Trophoblast cell (in vitro differentiated cells and primary cell): ENCODE measurements at regions not wholly inside any gene's neighbourhood (a gene's known extent, or its start where the extent isn't known, plus 50 kb on each side); places are given as distances from the start of the nearest gene placed in this dataset.

Experiments used
- DNase-seq, 2 donors: peaks; one replicate each; pipeline ENCODE4 v3.0.0-alpha.2; 2016
- H2AFZ ChIP-seq: 2 replicates; pipeline ENCODE4 v1.6.1; 2013; ENCODE audit warnings: low read length, moderate library complexity, mild to moderate bottlenecking; ENCODE audit not compliant: insufficient read depth, poor library complexity
- H2AK5ac ChIP-seq: 2 replicates; pipeline ENCODE4 v1.6.1; 2013; ENCODE audit warnings: mild to moderate bottlenecking, low read length
- H2BK120ac ChIP-seq: 2 replicates; pipeline ENCODE4 v1.6.1; 2013; ENCODE audit warnings: low read length, mild to moderate bottlenecking, moderate library complexity; ENCODE audit not compliant: insufficient read depth, poor library complexity
- H2BK12ac ChIP-seq: 2 replicates; pipeline ENCODE4 v1.6.1; 2013; ENCODE audit warnings: mild to moderate bottlenecking, low read length, moderate library complexity
- H2BK5ac ChIP-seq: 2 replicates; pipeline ENCODE4 v1.6.1; 2013; ENCODE audit warnings: low read length, low read depth, moderate library complexity, mild to moderate bottlenecking; ENCODE audit not compliant: poor library complexity
- H3K14ac ChIP-seq: 2 replicates; pipeline ENCODE4 v1.6.1; 2013; ENCODE audit warnings: mild to moderate bottlenecking, low read length
- H3K18ac ChIP-seq: 2 replicates; pipeline ENCODE4 v1.6.1; 2013; ENCODE audit warnings: mild to moderate bottlenecking, low read length
- H3K23ac ChIP-seq: 2 replicates; pipeline ENCODE4 v1.6.1; 2013; ENCODE audit warnings: low read length
- H3K27ac ChIP-seq: 2 replicates; pipeline ENCODE4 v1.5.1; 2013; ENCODE audit warnings: low read depth, mild to moderate bottlenecking, inconsistent platforms, low read length, moderate library complexity
- H3K27me3 ChIP-seq: 2 replicates; pipeline ENCODE4 v1.6.1; 2013; ENCODE audit warnings: inconsistent platforms, mild to moderate bottlenecking, low read length, moderate library complexity; ENCODE audit not compliant: insufficient read depth
- H3K36me3 ChIP-seq, 2 experiments: 1 replicate in 1 of 2; 2 replicates in 1 of 2; pipeline ENCODE4 v1.6.1; 2013; ENCODE audit warnings: low read length in 2 of 2, mild to moderate bottlenecking in 2 of 2, moderate library complexity in 1 of 2; ENCODE audit not compliant: insufficient read depth in 2 of 2, control insufficient read depth in 1 of 2
- H3K4ac ChIP-seq: 2 replicates; pipeline ENCODE4 v1.6.1; 2013; ENCODE audit warnings: low read depth, mild to moderate bottlenecking, low read length, moderate library complexity
- H3K4me1 ChIP-seq, 2 experiments: 1 replicate in 1 of 2; 2 replicates in 1 of 2; pipeline ENCODE4 v1.6.1; 2013; ENCODE audit warnings: low read length in 2 of 2, mild to moderate bottlenecking in 2 of 2, moderate library complexity in 1 of 2; ENCODE audit not compliant: insufficient read depth in 2 of 2, control insufficient read depth in 1 of 2
- H3K4me2 ChIP-seq: 2 replicates; pipeline ENCODE4 v1.6.1; 2013; ENCODE audit warnings: inconsistent platforms, mild to moderate bottlenecking, low read length, moderate library complexity
- H3K4me3 ChIP-seq: 2 replicates; pipeline ENCODE4 v1.5.1; 2013; ENCODE audit warnings: mild to moderate bottlenecking, low read depth, low read length, inconsistent platforms
- H3K79me1 ChIP-seq: one replicate; pipeline ENCODE4 v1.6.1; 2013; ENCODE audit warnings: low read length
- H3K79me2 ChIP-seq: 2 replicates; pipeline ENCODE4 v1.6.1; 2013; ENCODE audit warnings: low read length, mild to moderate bottlenecking; ENCODE audit not compliant: control insufficient read depth, insufficient read depth, poor library complexity
- H3K9ac ChIP-seq: 2 replicates; pipeline ENCODE4 v1.6.1; 2013; ENCODE audit warnings: mild to moderate bottlenecking, low read length
- H3K9me3 ChIP-seq: 2 replicates; pipeline ENCODE4 v1.6.1; 2013; ENCODE audit warnings: low read depth, mild to moderate bottlenecking, control low read depth, inconsistent platforms, low read length; ENCODE audit not compliant: insufficient read depth
- H4K12ac ChIP-seq: 2 replicates; pipeline ENCODE4 v1.6.1; 2013; ENCODE audit warnings: low read depth, mild to moderate bottlenecking, low read length, moderate library complexity
- H4K8ac ChIP-seq: 2 replicates; pipeline ENCODE4 v1.6.1; 2013; ENCODE audit warnings: low read depth, mild to moderate bottlenecking, low read length, moderate library complexity
- H4K91ac ChIP-seq: one replicate; pipeline ENCODE4 v1.6.1; 2013; ENCODE audit warnings: low read depth, mild to moderate bottlenecking, low read length, moderate library complexity
- WGBS: extraction: QIAGEN DNeasy Blood & Tissue Kit; methylation state at CpG from one replicate; pipeline ENCODE4 v1.1.7; 2013; ENCODE audit warnings: missing lambda C conversion rate; ENCODE audit not compliant: insufficient read length, insufficient coverage; ENCODE audit errors: extremely low coverage; 5-methylcytosine and 5-hydroxymethylcytosine counted together

GRCh38 chr11:109507331-109507730 lies 85.3 kb downstream of the C11orf87 start:
- Histone ChIP-seq H2AK5ac (no peak overlapping the region), H2BK5ac (no peak overlapping the region), H3K14ac (no peak overlapping the region), H3K79me1 (no peaks in the 10 kb centered on the region), H3K4me1 (no peaks in the 10 kb centered on the region), H4K12ac (no peak overlapping the region), H3K9me3 (no peaks in the 10 kb centered on the region), H3K18ac (no peak overlapping the region), H3K4me3 (no peak overlapping the region), H3K27me3 (no peaks in the 10 kb centered on the region), H2BK120ac (no peak overlapping the region), H4K91ac (no peak overlapping the region), H3K79me2 (no peaks in the 10 kb centered on the region), H3K27ac (no peak overlapping the region), H4K8ac (no peak overlapping the region), H3K4me2 (no peak overlapping the region), H3K9ac (no peak overlapping the region), H2BK12ac (no peak overlapping the region), H3K36me3 (no peaks in the 10 kb centered on the region), H2AFZ (no peak overlapping the region), H3K4ac (no peak overlapping the region), H3K23ac (no peak overlapping the region)
- WGBS, result no CpG with 5 or more reads among the region's 4 CpGs
- DNase-seq, result no peak

- H3K79me1 ChIP-seq, result no peaks in the 10 kb centered on the region
- no peak overlapping the region for H3K4ac ChIP-seq
- no peak overlapping the region for H2AFZ ChIP-seq
- DNase-seq, result no peak
- no peak overlapping the region for H3K4me3 ChIP-seq
- H4K8ac ChIP-seq, result no peak overlapping the region
- no CpG with 5 or more reads among the region's 1 CpG for WGBS
- no peaks in the 10 kb centered on the region for H3K9me3 ChIP-seq
- H2AK5ac ChIP-seq, result no peak overlapping the region
- H3K27ac ChIP-seq, result no peak overlapping the region
- no peak overlapping the region for H2BK12ac ChIP-seq
- H3K14ac ChIP-seq, result no peak overlapping the region
- no peak overlapping the region for H3K4me2 ChIP-seq
- no peaks in the 10 kb centered on the region for H3K27me3 ChIP-seq
- H4K91ac ChIP-seq, result no peak overlapping the region
- H3K4me1 ChIP-seq, result no peaks in the 10 kb centered on the region
- H2BK5ac ChIP-seq, result no peak overlapping the region
- H2BK120ac ChIP-seq, result no peak overlapping the region
- H3K18ac ChIP-seq, result no peak overlapping the region
- H4K12ac ChIP-seq, result no peak overlapping the region
- H3K9ac ChIP-seq, result no peak overlapping the region
- no peaks in the 10 kb centered on the region for H3K79me2 ChIP-seq
- no peak overlapping the region for H3K23ac ChIP-seq
- H3K36me3 ChIP-seq, result no peaks in the 10 kb centered on the region
These were observed 86.0 kb downstream of the C11orf87 start for GRCh38 chr11:109507836-109508561.

- Histone ChIP-seq H4K8ac (no peak overlapping the region), H3K79me2 (no peaks in the 10 kb centered on the region), H2AK5ac (no peak overlapping the region), H3K4me2 (no peak overlapping the region), H4K91ac (no peak overlapping the region), H3K23ac (no peak overlapping the region), H3K9me3 (no peaks in the 10 kb centered on the region), H3K27ac (no peak overlapping the region), H2BK12ac (no peak overlapping the region), H2AFZ (no peak overlapping the region), H3K27me3 (no peaks in the 10 kb centered on the region), H3K4ac (no peak overlapping the region), H3K14ac (no peak overlapping the region), H3K4me3 (no peak overlapping the region), H2BK5ac (no peak overlapping the region), H3K18ac (no peak overlapping the region), H2BK120ac (no peak overlapping the region), H3K9ac (no peak overlapping the region), H3K36me3 (no peaks in the 10 kb centered on the region), H4K12ac (no peak overlapping the region), H3K4me1 (no peaks in the 10 kb centered on the region), H3K79me1 (no peaks in the 10 kb centered on the region)
- WGBS, result no CpG with 5 or more reads among the region's 2 CpGs
- DNase-seq, result no peak
These were observed 87.0 kb downstream of the C11orf87 start for GRCh38 chr11:109508943-109509342.

GRCh38 chr11:109510316-109510715 lies 88.3 kb downstream of the C11orf87 start:
- no peak overlapping the region for H3K27ac ChIP-seq

More at GRCh38 chr11:109510316-109510715, 88.3 kb downstream of the C11orf87 start:
- Histone ChIP-seq H3K18ac (no peak overlapping the region), H3K27me3 (no peaks in the 10 kb centered on the region), H3K9me3 (no peaks in the 10 kb centered on the region), H3K23ac (no peak overlapping the region), H2AK5ac (no peak overlapping the region), H3K14ac (no peak overlapping the region), H2BK120ac (no peak overlapping the region), H3K36me3 (no peaks in the 10 kb centered on the region), H3K4me3 (no peak overlapping the region), H3K4ac (no peak overlapping the region), H3K4me1 (no peaks in the 10 kb centered on the region), H3K79me2 (no peaks in the 10 kb centered on the region), H3K4me2 (no peak overlapping the region), H2BK5ac (no peak overlapping the region), H4K91ac (no peak overlapping the region), H2BK12ac (no peak overlapping the region), H3K9ac (no peak overlapping the region), H2AFZ (no peak overlapping the region), H4K12ac (no peak overlapping the region), H4K8ac (no peak overlapping the region), H3K79me1 (no peaks in the 10 kb centered on the region)
- WGBS, result no CpG with 5 or more reads among the region's 1 CpG
- no peak for DNase-seq
